CD4-positive, CD25-positive, alpha-beta regulatory T cell (primary cell): ENCODE measurements at regions not wholly inside any gene's neighbourhood (a gene's known extent, or its start where the extent isn't known, plus 50 kb on each side); places are given as distances from the start of the nearest gene placed in this dataset.
A peak's percentile ranks its signal among the peaks of the same experiment; 100 is the strongest.

Source experiments
- ATAC-seq, 2 donors: fragments of 150-1000 bp; cut with Tn5 transposase; one replicate each; pipeline ENCODE4 v1.10.0; 2021; ENCODE audit warnings: low read depth in 2 of 2, moderate number of reproducible peaks in 2 of 2, moderate library complexity in 1 of 2
- DNase-seq, 3 donors: peaks; one replicate each; pipeline versions ENCODE4 v3.0.0 to v3.0.0-alpha.2; 2012 to 2022; ENCODE audit warnings: mixed read lengths in 1 of 3
- H3K27ac ChIP-seq: one replicate; pipeline ENCODE4 v1.7.0; 2013; ENCODE audit warnings: mild to moderate bottlenecking, low read length; ENCODE audit not compliant: insufficient read depth, poor library complexity, severe bottlenecking
- H3K27me3 ChIP-seq: one replicate; pipeline ENCODE4 v1.7.0; 2013; ENCODE audit warnings: low read length; ENCODE audit not compliant: control insufficient read depth, insufficient read depth
- H3K36me3 ChIP-seq: one replicate; pipeline ENCODE4 v1.7.0; 2013; ENCODE audit warnings: mild to moderate bottlenecking, low read length, moderate library complexity; ENCODE audit not compliant: control insufficient read depth, insufficient read depth
- H3K4me1 ChIP-seq: 2 replicates; pipeline ENCODE4 v1.7.0; 2013; ENCODE audit warnings: mild to moderate bottlenecking, low read length; ENCODE audit not compliant: insufficient read depth, control insufficient read depth, poor library complexity, severe bottlenecking
- H3K4me3 ChIP-seq: one replicate; pipeline ENCODE4 v1.7.0; 2013; ENCODE audit warnings: low read depth, mild to moderate bottlenecking, low read length, moderate library complexity
- H3K9me3 ChIP-seq, 2 experiments: 1 replicate in 1 of 2; 2 replicates in 1 of 2; pipeline ENCODE4 v1.7.0; 2013; ENCODE audit warnings: low read length in 2 of 2, mild to moderate bottlenecking in 1 of 2, moderate library complexity in 1 of 2; ENCODE audit not compliant: control insufficient read depth in 2 of 2
- H3K27ac Mint-ChIP-seq, 3 donors: one replicate each; pipeline ENCODE4 v1.8.0; 2020 to 2022; ENCODE audit warnings: mild to moderate bottlenecking in 3 of 3, mixed read lengths in 3 of 3, moderate library complexity in 2 of 3
- H3K27me3 Mint-ChIP-seq: one replicate; pipeline ENCODE4 v1.8.0; 2022; ENCODE audit warnings: mild to moderate bottlenecking, mixed read lengths
- H3K36me3 Mint-ChIP-seq: one replicate; pipeline ENCODE4 v1.8.0; 2020; ENCODE audit warnings: mixed read lengths
- H3K4me1 Mint-ChIP-seq, 4 donors: one replicate each; pipeline ENCODE4 v1.8.0; 2020 to 2022; ENCODE audit warnings: mixed read lengths in 4 of 4, mild to moderate bottlenecking in 1 of 4
- H3K4me3 Mint-ChIP-seq, 4 donors: one replicate each; pipeline ENCODE4 v1.8.0; 2020 to 2022; ENCODE audit warnings: mild to moderate bottlenecking in 4 of 4, mixed read lengths in 4 of 4, moderate library complexity in 3 of 4
- H3K9me3 Mint-ChIP-seq, 7 donors: one replicate each; pipeline ENCODE4 v1.8.0; 2020 to 2022; ENCODE audit warnings: mixed read lengths in 7 of 7, mild to moderate bottlenecking in 3 of 7, moderate library complexity in 2 of 7

DNA sequence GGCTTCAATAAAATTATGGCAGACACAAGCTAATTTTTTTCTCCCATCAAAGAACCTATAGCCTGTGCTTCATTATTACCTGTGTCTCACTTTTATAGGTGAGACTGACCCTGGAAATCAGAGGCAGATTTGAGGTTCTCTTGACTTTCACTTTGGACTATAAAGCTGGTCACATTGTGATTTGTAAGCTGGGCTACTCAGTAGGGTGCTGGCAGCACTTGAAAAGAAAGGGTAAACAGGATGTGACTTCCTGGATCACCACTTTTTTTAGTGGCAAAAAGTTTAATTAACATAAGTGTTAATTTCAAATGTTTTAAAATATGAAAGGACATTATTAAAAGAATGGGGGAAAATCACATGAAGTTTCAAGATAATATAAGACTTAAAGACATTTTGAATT is 50.6 kb upstream of the GATB start:
- Mint-ChIP-seq H3K9me3 (peaks cover 0 to 1% (median 0%) of the 10 kb centered on the region in 7 donors), H3K4me3 (no peak overlapping the region), H3K27me3 (peaks cover 4% of the 10 kb centered on the region), H3K4me1 (peaks cover 0 to 11% (median under 1%) of the 10 kb centered on the region in 4 donors), H3K27ac (no peak overlapping the region), H3K36me3 (no peaks in the 10 kb centered on the region)
- no peaks in the 10 kb centered on the region for H3K4me1 ChIP-seq
- no peak overlapping the region for H3K27ac ChIP-seq
- DNase-seq (peak in 1 of 3 donors; percentile 18), ATAC-seq (no peak)
- H3K27me3 ChIP-seq, result no peaks in the 10 kb centered on the region
- no peaks in the 10 kb centered on the region for H3K36me3 ChIP-seq
- no peaks in the 10 kb centered on the region for H3K9me3 ChIP-seq
- no peak overlapping the region for H3K4me3 ChIP-seq
